Posterior cingulate gyrus (tissue), 11 donors: ENCODE measurements at regions not wholly inside any gene's neighbourhood (a gene's known extent, or its start where the extent isn't known, plus 50 kb on each side); places are given as distances from the start of the nearest gene placed in this dataset.

ENCODE experiments used
- DNase-seq, 10 donors: peaks; one replicate each; pipeline versions ENCODE4 v3.0.0 to v3.0.0-alpha.2; 2020 to 2021; ENCODE audit warnings: mixed read lengths in 3 of 10
- intact Hi-C: fragments of 100-400 bp; cut with DNase I; formaldehyde crosslinking; loops from one replicate; pipeline ENCODE4 v1.15.1; 2023

DNA sequence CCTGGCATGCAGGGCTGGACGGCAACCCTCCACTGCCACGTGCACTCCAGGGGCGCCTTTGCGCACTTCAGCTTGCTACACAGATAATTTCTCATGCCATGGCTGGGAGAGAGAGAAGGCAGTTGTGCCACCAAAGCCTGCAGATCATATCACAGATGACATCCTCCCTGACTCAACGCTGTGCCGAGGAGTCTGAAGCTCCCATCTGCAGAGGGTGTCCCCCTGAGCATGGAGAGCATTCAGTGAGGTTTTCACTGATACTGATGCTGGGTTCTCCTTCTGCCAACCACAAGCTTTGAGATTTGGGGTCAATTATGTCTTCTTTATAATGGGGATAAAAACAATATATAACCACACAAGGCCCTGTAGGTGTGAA lies 607.4 kb upstream of the ADAMTS16 start:
- intact Hi-C loops: no loop called here
- DNase-seq: no peak

DNA sequence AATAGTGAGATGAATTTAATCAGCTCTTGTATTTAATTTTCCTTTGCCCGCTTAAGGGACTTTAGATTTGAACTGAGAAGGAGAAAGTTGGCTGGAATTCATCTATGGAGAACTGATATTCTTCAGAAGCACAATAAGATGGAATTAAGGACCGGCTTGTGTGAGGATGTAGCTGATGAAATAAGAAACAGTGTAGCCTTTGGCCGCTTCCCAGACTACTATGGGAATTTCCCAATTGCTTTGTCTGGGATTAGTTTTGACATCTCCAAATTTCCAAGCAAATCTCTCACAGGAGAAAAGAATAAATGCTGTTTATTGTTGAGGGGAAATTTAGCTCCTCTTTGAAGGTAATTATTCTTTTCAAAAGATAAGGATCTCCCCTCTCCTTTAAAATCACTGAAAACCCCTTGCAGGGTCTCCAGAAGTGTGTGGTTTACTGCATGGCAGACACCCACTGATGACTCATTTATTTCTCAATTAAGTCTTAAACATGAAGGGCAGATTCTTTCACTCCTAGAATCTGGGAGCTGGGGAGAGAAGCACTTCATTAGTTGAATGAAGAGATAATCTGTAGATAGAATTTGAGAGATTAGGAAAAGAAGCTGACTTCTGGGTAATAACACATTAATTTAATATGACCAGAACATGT lies 606.5 kb upstream of the ADAMTS16 start:
- no peak for DNase-seq
- intact Hi-C loops: no loop called here

DNA sequence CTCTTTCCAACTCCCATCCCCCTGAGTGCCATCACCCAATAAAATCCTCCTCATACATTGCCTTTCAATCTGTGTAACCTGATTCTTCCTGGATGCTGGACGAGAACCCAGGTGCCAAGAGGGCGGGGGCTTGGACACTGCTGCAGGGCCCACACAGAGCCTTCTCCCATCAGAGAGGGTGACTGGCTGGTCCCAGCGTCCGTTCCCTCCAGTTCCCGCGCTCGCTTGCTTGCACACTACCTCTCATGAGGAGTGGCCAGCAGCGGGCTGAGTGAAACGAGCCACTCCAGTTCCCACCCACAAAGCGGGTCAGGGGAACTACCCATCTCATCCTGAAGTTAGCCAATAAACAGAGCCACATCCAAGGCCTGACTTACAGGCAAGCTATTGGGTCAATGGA lies 602.6 kb upstream of the ADAMTS16 start:
- intact Hi-C loops: no loop called here
- no peak for DNase-seq

DNA sequence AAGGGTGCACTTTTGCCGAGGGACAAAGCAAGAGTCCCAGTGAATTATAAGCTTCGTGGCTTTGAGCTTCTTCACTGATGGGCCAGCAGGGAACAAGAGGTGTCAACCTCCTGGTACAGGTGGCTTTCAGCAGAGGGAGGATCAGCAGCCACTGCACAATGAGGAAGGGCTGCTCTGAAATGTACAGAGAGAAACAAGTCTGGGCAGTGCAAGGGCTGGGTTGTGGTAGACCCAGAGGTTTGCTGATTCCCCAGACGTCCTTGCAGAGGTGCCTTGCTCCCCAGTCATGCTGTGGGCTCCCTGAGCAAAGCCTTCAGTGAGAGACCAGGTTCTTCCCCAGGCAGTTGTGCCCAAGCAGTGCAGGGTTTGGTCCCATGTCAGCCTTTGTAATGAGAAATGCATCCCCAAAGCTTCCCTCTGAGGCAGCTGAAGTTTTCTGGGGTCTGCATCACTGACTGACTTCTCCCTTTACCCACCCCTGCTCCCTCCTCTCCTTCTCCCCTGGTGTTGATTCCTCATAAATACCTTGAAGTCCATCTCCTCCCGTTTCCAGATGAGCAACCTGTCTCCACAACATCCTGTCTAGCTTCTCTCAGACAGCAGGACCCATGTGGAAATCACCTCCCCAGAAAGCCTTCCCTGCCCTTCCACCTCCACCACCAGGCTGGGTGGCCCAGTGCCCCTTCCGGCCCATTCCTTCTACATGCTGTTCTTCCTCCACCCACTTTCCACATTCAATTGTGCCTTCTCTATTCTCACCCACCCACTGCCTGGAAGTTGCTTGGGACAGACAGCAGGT lies 599.6 kb upstream of the ADAMTS16 start:
- no peak for DNase-seq
- intact Hi-C loops: no loop called here

DNA sequence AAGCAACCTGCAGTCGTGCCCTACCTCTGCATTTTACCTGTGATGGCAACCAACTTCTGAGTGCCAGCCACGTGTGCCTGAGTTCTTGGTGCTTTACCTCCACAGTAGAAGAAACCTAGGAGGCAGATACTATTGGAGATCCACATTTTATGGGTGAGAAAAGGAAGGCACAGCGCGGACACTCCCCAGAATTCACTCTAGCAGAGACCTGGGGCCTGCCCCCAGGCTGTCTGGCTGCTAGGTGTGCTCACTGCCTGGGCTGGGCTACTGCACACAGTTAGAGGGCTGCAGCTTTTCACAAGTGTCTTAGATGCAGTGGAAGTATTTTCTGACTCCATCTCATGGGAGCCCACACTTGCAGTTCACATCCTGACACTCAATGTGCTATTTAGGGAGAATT lies 598.8 kb upstream of the ADAMTS16 start:
- intact Hi-C loops: no loop called here
- no peak for DNase-seq

DNA sequence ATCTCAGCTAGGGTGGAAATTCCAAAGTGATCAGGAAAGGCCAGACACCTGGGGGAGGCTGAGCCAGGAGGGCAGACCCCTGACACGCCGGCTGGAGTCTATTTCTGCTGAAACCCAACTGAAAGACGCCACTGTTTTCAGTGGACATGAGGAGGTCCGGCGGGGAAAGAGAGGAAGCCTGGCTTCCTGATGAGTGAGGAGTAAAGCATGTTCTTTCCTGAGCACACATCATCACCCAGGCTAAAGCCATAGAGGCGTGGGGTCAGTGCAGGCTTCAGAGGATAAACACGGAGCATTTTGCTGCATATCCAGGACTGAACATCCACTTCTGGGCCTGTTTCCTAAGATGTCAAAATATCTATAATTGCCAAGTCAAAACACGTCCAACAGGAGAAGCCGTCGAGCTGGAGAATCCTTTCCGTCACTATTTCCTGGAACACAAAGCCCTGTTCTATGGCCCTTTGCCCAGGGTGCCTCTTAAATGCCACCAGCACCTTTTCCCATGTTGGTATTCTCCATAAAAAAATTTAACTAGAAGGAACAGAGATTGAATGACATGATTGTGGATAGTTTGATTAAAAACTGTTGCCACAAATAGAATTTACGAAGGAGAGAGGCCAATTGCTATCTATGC lies 597.9 kb upstream of the ADAMTS16 start:
- no peak for DNase-seq
- intact Hi-C loops: no loop called here

DNA sequence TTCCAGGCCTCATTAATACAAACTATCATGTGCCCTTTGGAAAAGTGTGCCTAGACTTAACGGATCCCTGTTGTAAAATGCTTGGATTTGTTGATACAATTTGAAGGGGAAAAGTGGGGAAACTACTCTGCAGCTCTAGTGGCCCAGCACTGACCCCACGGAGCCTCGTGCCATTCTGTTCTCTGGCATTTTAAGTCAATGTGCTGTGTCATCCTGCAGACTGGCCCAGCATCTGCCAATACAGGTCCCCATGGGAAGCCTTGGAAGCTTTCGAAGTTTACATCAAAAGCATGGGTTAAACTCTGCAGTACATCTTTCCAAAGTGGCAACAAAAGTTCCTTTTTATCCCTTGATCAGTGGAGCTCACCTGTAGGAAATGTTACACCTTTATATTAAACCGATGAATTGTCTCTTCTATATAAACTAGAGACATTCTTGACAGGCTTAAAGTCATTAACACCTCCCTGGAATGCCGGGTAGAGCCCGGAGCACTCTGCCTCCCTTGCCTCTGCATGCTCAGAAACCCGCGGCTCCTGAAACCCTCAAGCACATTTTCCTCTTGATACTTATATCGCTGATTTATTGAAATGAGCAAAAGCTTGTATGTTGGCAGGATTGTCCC lies 596.0 kb upstream of the ADAMTS16 start:
- DNase-seq: no peak
- intact Hi-C loops: no loop called here

DNA sequence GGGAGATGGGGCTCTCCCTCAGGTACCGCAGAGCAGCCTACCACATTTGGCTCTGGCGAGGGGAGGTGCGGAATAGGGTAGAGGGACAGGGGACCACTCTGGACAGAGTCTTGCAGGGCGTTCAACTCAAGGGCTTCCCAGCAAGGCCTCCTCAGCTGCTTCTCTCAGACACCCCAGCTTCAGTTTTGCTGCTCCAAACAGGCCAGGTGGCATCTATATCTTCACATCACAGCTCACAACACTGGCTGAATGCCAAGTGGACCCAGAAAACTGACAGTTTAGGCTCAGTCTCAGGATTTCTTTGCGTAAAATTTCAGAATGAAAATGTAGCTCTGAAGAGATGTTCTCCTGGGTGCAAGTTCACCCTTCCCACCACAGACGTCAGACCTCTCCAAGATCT lies 592.6 kb upstream of the ADAMTS16 start:
- intact Hi-C loops: no loop called here

DNA sequence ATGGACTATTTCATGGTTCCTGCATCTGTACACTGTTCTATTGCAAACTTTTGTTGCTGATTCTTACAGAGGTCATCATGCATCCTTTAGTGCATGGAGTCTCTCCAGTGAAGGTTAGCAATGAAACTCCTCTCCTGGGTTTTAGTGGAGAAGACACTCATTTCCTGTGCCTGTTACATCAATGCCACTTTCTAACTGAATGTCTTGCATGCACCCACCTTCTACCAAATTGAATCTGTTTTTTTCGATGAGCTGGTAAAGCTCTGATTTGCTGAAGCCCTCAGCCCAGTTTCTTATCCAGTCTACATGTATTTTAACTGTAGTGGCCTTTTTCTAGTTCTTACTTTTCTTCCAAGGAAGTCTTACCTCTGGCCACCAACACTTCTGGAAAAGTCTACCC lies 591.8 kb upstream of the ADAMTS16 start:
- intact Hi-C loops: no loop called here
- no peak for DNase-seq

More for the DNA sequence above, 592.6 kb upstream of the ADAMTS16 start:
- DNase-seq: no peak

DNA sequence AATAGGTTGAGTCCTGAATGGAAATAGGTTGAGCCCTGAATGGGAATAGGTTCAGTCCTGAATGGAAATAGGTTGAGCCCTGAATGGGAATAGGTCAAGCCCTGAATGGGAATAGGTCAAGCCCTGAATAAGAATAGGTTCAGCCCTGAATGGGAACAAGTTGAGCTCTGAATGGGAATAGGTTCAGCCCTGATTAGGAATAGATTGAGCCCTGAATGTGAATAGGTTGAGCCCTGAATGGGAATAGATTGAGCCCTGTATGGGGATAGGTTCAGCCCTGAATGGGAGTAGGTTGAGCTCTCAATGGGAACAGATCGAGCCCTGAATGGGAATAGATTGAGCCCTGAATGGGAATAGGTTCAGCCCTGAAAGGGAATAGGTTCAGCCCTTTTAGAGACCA lies 590.8 kb upstream of the ADAMTS16 start:
- no peak for DNase-seq
- intact Hi-C loops: no loop called here

DNA sequence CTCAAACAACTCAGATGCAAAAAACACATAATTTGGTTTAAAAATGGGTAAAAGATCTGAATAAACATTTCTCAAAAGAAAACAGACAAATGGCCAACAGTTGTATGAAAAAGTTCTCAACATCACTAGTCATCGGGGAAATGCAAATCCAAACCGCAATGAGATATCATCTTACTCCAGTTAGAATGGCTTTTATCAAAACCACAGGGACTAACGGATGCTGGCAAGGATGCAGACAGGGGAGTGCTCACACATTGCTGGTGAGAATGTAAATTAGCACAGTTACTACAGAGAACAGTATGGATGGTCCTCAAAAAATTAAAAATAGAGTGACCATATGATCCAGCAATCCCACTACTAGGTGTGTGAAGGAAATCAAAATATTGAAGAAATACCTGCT lies 589.1 kb upstream of the ADAMTS16 start:
- no peak for DNase-seq
- intact Hi-C loops: no loop called here

DNA sequence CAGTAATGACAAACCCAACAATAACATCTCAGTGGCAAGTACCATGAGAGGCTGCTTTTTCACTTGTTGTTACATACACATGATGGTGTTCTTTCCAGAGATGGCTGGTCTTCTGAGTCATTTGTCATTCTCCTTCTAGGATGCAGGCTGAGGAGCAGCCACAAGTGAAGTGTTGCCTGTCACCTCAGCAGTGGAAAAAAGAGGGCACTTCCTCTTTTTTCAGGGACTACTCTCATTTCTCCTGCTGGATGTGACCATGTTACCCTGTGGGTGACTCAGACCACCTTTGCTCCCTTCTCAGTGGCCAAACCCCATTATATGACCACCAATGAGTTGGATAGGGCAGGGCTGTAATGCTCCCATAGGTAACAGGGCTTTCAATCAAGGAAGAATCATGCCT lies 587.0 kb upstream of the ADAMTS16 start:
- DNase-seq: no peak
- intact Hi-C loops: no loop called here

DNA sequence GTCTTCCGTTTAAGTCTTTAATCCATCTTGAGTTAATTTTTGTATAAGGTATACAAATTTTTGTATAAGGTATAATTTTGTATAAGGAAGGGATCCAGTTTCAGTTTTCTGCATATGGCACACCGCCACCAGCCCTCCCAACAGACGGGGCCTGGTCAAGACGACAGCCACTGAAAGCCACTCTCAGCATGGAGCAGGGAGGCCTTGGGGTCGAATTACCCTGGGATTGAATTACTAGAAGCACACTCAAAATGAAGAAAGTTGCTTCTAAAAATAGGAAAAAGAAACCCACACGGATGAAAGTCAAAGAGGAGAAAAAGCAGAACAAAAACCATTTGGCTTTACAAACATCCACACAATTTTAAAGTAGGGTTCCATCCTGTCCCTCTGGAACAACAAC lies 586.2 kb upstream of the ADAMTS16 start:
- intact Hi-C loops: no loop called here
- DNase-seq: no peak

DNA sequence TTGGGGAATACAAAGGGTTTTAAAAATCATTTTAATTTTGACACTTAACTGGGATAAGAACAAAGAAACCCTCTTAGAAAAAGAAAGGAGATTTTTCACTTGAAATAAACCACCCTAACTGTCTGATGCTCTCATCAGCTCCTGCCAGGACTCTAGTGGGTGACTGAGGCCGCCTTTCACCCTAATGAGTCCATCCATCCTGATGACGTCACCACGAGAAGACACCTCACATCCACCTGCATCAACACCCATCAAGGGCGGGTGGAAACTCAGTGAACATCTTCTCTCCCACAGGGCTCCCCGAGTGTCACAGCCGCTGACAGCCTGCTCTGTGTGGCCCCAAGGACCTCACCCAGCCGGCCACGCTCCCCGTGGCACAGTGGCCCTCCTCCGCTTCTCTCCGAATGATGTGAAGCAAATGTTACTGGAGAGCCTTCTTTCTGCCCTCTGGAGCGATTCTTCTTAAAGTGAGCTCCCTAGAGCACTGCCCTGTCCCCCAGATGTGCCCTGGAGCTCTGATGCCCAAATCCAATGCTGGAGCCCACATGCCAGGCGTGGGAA lies 584.3 kb upstream of the ADAMTS16 start:
- DNase-seq: no peak
- intact Hi-C loops: no loop called here

DNA sequence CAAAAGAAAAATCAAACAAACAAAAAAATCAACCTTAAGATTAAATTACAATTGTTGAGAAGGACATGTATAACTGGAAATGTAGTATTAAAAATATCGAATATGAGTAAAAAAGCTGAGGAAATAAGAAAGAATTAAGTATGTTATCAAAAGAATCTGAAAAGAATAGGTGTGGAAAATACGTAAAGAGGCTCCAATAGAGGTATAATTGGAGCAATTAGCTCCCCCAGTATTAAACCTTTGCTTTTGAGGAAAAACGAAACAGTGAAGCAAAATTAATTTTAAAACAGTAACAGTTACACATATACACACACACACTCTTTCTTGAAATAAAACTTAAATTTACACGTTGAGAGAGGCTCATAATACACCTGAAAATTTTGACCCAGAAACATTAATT lies 578.7 kb upstream of the ADAMTS16 start:
- intact Hi-C loops: no loop called here
- no peak for DNase-seq

DNA sequence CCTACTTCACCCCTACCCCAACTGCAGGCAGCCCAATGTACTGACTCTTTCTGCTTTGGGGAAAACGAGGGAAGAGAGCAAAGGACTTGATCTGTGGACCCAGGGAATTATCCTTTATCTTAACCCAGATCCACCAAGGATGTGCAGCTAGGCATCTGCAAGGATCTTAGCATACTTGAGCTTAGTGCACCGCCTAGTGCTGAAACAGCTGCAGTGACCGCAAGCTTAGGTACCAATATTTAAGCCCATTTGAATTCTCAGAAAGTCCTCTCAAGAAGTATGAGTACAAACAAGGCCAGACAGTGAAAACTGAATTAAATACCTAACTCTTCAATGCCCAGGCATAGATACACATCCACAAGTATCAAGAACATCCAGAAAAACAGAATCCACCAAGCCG lies 576.7 kb upstream of the ADAMTS16 start:
- no peak for DNase-seq
- intact Hi-C loops: no loop called here

DNA sequence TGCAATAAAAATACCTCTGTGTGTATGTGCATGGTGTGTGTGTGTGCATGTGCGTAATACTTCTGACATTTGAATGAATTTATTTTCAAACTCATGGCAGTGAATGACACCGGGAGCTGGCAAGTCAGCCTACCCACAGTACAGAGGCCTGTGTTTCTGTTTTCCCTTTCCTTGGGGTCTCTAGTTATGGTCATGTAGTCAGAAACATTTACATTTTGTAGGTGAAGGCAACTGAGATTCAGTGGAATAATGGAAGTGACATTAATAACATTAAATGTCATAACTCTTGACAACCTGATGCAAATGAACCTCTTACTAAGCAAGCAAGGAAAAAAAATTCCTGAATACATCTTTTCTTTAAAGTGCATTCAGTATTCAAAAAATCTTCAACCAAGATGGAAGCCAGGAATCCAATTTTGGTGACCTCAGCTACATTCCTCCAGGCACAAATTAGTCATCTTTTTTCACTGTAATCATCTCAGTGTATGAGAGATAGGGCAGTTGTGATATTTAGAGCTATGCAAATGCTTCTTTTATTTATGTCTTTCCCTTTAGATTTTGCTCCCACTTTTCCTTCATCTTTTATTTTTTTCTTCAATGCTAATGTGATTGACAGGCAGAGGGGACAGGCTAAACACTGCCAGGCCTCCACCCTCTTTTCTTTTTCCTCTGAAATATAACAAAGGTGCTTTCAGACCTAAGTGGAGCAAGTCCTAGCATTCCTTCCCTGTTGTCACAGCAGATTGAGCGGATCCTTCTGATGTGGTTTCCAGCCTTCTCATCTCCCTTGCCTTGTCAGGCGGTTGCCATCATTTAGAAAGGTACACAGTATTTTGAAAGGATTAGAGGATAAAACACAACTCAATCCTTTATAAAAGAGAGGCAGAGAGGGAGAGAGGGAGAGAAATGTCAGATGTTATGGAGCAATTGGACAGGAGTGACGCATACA lies 569.8 kb upstream of the ADAMTS16 start:
- DNase-seq: no peak
- intact Hi-C loops: no loop called here

DNA sequence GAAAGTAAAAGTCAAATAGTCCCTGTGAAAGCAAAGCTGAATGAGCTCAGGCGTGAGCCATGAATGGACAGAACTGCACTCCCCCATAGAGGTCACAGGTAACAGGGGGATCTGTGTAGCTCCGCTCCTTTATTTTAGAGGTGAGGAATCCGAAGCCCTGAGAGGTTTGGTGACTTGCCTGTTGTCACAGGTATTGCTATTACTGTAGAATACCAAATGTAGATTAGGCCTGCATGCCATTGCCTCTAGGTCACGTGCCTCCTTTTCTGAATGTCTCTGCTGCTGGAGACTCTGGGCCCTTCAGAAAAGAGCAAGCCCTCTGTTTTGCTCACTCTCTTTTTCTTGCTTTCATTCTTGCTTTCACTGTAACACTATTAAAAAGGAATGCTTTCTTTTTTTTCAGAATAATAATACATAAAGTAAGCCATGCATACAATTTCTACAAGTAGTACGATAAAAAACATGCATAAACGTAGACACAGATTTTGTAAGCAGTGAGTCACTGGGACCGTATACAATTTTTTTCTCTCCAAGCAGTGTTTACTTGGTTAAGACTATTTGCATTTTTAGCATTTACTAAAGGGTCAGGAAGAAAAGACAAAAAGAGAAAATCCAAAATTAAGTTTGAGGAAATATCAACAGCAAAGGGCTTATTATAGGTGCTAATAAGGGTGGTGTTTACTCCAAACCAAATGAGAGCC lies 568.7 kb upstream of the ADAMTS16 start:
- DNase-seq: no peak
- intact Hi-C loops: no loop called here

DNA sequence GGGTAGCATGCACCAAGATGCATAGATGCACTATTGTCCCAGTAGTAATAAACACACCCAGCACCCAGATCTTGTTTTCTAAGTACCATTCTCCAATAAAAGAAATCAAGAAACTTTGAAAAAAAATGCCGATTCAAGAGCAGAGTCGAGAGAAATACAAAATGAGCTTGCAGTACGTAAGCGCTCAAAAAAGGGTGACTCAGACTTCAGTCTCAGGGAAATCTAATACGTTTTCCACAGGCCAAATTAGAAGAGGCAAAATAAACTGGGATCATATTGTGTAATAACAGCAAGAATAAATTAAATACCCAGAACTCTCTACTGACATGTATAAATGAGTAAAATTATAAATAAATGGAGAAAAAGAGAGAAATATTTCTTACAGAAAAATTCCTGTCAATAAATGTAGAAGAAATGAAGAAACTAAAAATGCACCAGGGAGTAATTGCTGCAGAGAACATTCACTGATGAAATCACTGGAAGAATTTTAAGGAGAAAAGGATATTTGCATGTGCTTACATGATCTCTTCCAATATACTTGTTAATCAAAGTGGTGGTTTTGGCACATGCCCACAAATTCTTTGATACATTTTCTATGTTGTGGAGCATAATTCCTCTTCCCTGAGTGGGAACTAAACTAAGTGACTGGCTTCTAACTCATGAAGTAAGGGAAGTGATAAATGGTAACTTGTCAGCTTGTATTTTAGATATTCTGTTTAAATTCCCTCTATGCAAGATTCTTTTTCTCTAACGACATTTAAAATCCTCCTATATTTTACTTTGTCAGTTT lies 567.6 kb upstream of the ADAMTS16 start:
- intact Hi-C loops: no loop called here
- DNase-seq: no peak
